K562 (cell line): ENCODE measurements at regions not wholly inside any gene's neighbourhood (a gene's known extent, or its start where the extent isn't known, plus 50 kb on each side); places are given as distances from the start of the nearest gene placed in this dataset.

Experiments
- ATAC-seq: fragments of 200-7000 bp; cut with Tn5 transposase; 3 replicates; pipeline ENCODE4 v1.9.1; 2020; ENCODE audit warnings: moderate library complexity
- BruUV-seq: library from RNA; stranded (reverse); fragments of 400-500 nt; replicated peaks from 2 replicates; lab custom pipeline; 2021; lab: Mats Ljungman, UMichigan
- CTCF ChIA-PET: fragments of 300-600 bp; formaldehyde crosslinking; extraction: SDS; loops from one replicate; lab custom pipeline; 2021; ENCODE audit warnings: low intra/inter-chr PET ratio; lab: Yijun Ruan, JAX
- POLR2A ChIA-PET: fragments of 300-600, 350-650 bp; sonication (Branson Sonifier 250); formaldehyde crosslinking; extraction: SDS; loops from one replicate; lab custom pipeline; 2021; ENCODE audit warnings: antibody characterized with exemption, inconsistent platforms; lab: Yijun Ruan, JAX
- DNase-seq, 4 experiments: peaks; one replicate each; pipeline versions ENCODE4 v3.0.0 to v3.0.0-alpha.2; 2011 to 2018; ENCODE audit warnings: low spot score in 3 of 4, mixed read lengths in 3 of 4; ENCODE audit errors: extremely low read depth in 1 of 4
- FAIRE-seq: peaks from 2 replicates; lab custom pipeline; 2011; peaks lifted over from hg19 to GRCh38; lab: Jason Lieb, UNC
- H2AFZ ChIP-seq: 2 replicates; pipeline ENCODE4 v1.6.0; 2011; ENCODE audit warnings: low read depth, low read length, control low read depth, inconsistent platforms
- H3K27ac ChIP-seq: fragments of 200-600 bp; 3 replicates; pipeline ENCODE4 v1.8.0; 2011; ENCODE audit warnings: low read depth, mild to moderate bottlenecking, control low read depth, inconsistent platforms, low read length, moderate library complexity, mixed read lengths; ENCODE audit errors: extremely low read depth
- H3K27me3 ChIP-seq, 2 experiments: fragments of 300-600 bp in 1 of 2; 2 replicates in 1 of 2; 3 replicates in 1 of 2; pipeline versions ENCODE4 v1.6.0 to v1.8.0; 2011; ENCODE audit warnings: inconsistent platforms in 2 of 2, low read length in 2 of 2, mild to moderate bottlenecking in 1 of 2, mixed read lengths in 1 of 2, moderate library complexity in 1 of 2; ENCODE audit not compliant: control insufficient read depth in 2 of 2, insufficient read depth in 2 of 2
- H3K36me3 ChIP-seq: fragments of 300-600 bp; 3 replicates; pipeline ENCODE4 v1.8.0; 2011; ENCODE audit warnings: mild to moderate bottlenecking, low read length, inconsistent platforms; ENCODE audit not compliant: control insufficient read depth, insufficient read depth
- H3K4me1 ChIP-seq, 2 experiments: fragments of 200-600 bp in 1 of 2; replicated peaks in 1 of 2; 2 replicates in 1 of 2; 3 replicates in 1 of 2; pipeline versions ENCODE4 v1.5.1 to v1.8.0; 2011; ENCODE audit warnings: inconsistent platforms in 2 of 2, low read length in 2 of 2, mild to moderate bottlenecking in 1 of 2, mixed read lengths in 1 of 2, moderate library complexity in 1 of 2; ENCODE audit not compliant: control insufficient read depth in 2 of 2, insufficient read depth in 2 of 2
- H3K4me2 ChIP-seq: 2 replicates; pipeline ENCODE4 v1.6.1; 2011; ENCODE audit warnings: low read length, control low read depth, inconsistent platforms, mixed read lengths; ENCODE audit not compliant: insufficient read depth
- H3K4me3 ChIP-seq: fragments of 200-600 bp; sonication (generic), shearing (Covaris generic); 2 replicates; pipeline ENCODE4 v1.5.1; 2016; ENCODE audit warnings: control low read depth, inconsistent platforms
- H3K79me2 ChIP-seq: fragments of 200-600 bp; 3 replicates; pipeline ENCODE4 v1.8.0; 2011; ENCODE audit warnings: low read length, inconsistent platforms; ENCODE audit not compliant: control insufficient read depth, insufficient read depth
- H3K9ac ChIP-seq, 2 experiments: 2 replicates each; pipeline versions ENCODE4 v1.6.0 to v1.6.1; 2011; ENCODE audit warnings: low read depth in 2 of 2, low read length in 2 of 2, control low read depth in 1 of 2, inconsistent platforms in 1 of 2, mild to moderate bottlenecking in 1 of 2, mixed read lengths in 1 of 2; ENCODE audit not compliant: insufficient read depth in 1 of 2
- H3K9me1 ChIP-seq: one replicate; pipeline ENCODE4 v1.6.0; 2011; ENCODE audit warnings: inconsistent platforms, mild to moderate bottlenecking, low read length, moderate library complexity; ENCODE audit not compliant: control insufficient read depth, insufficient read depth
- H3K9me3 ChIP-seq: replicated peaks from 2 replicates; pipeline ENCODE4 v1.5.1; 2011; ENCODE audit warnings: low read depth, low read length, inconsistent platforms; ENCODE audit not compliant: control insufficient read depth, insufficient read depth
- H4K20me1 ChIP-seq: replicated peaks from 2 replicates; pipeline ENCODE4 v1.6.1; 2011; ENCODE audit warnings: low read length, inconsistent platforms, mixed read lengths; ENCODE audit not compliant: control insufficient read depth, insufficient read depth
- BACH1 ChIP-seq: fragments of 200-800 bp; sonication (Bioruptor generic); IDR thresholded peaks from 2 replicates; pipeline ENCODE4 v1.6.1; 2016; ENCODE audit warnings: missing genetic modification characterization, missing compliant biosample characterization
- MAZ ChIP-seq, 2 experiments: fragments of 450-650 bp in 1 of 2; sonication (generic) in 1 of 2; formaldehyde crosslinking; IDR thresholded peaks in 1 of 2; conservative IDR thresholded peaks in 1 of 2; 2 replicates each; pipeline versions ENCODE4 v1.4.0 to v1.5.0; 2020; ENCODE audit warnings: mild to moderate bottlenecking in 1 of 2, missing genetic modification reagents in 1 of 2
- RFX5 ChIP-seq: IDR thresholded peaks from 2 replicates; pipeline ENCODE4 v1.6.1; 2011; ENCODE audit warnings: low read depth, mild to moderate bottlenecking, improper control_type of control experiment, low read length
- SETDB1 ChIP-seq: IDR thresholded peaks from one replicate; pipeline ENCODE4 v1.6.1; 2012; ENCODE audit warnings: low read length, control low read depth, inconsistent platforms
- TFAM ChIP-seq: fragments of 250-450 bp; sonication (Bioruptor Pico); conservative IDR thresholded peaks from 2 replicates; pipeline ENCODE4 v1.5.0; 2021; ENCODE audit warnings: mild to moderate bottlenecking, moderate library complexity
- ZNF274 ChIP-seq: IDR thresholded peaks from 2 replicates; pipeline ENCODE4 v1.6.1; 2011; ENCODE audit warnings: low read depth, mild to moderate bottlenecking, low read length, moderate library complexity, borderline replicate concordance
- ZNF589 ChIP-seq: fragments of 200-800 bp; sonication (Bioruptor generic); IDR thresholded peaks from 2 replicates; pipeline ENCODE4 v1.6.1; 2016; ENCODE audit warnings: low read depth, missing genetic modification characterization, missing compliant biosample characterization
- WGBS: fragments of 100-300 bp; shearing (Covaris generic); methylation state at CpG from one replicate; pipeline ENCODE4 v1.1.6; 2016; ENCODE audit warnings: low coverage, mixed read lengths; ENCODE audit not compliant: insufficient coverage; ENCODE audit errors: missing lambda C conversion rate; 5-methylcytosine and 5-hydroxymethylcytosine counted together
- in situ Hi-C: fragments of 300-500 bp; cut with MboI; formaldehyde crosslinking; loops from 4 replicates; pipeline ENCODE4 v1.15.0; 2018; ENCODE audit warnings: inconsistent platforms, mixed read lengths
- intact Hi-C: fragments of 100-400 bp; cut with micrococcal nuclease; formaldehyde crosslinking; loops from 2 replicates; pipeline ENCODE4 v1.14.2; 2022

DNA sequence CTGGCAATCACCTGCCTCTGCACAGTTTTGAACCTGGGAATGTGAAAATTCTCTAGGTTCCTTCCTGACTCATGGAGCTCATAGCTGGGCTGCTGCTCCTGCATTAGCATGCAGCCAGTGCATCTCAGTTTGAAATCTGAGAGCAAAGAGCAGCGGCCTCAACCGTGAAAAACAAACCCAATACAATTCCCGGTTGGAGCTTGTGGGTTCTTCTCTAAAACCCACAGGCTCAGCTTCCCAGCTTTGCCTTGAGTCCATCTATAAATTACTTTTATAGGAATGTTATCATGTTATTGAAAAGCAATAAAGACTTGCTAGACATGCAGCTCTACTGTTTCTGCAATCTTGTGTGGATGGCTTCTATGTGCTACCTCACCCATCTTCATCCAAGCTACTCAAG is 191.7 kb downstream of the CXCL12 start (continued):
- TF ChIP-seq SETDB1 (no peak), ZNF274 (no peak)

DNA sequence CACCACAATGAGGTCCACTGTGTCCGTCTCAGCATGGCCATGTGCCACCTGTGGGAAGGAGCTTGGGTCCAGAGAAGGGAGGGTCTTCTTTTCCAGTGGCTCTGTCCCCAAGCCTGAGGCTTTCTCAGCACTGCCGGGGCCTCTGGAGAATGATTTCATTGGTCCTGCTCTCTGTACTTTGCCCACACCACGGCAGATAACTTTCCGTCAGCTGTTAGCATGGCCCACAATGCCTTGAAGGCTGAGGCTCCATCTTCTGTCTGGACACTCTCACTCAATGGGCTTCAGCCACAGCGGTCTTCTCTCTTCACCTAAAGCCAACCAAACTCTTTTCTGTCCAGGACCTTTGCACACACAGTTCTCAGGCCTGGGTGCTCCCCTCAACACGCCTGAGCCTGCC is 192.5 kb downstream of the CXCL12 start:
- POLR2A ChIA-PET: interaction anchor here (0.6 kb wide), 1 partner anchor 194 kb away, joined by 3 read pairs; no protein-coding TSS in a partner anchor
- no peak for ATAC-seq
- WGBS: 0% methylated on average over 6 of the region's 6 CpGs
- no peaks in the 10 kb centered on the region for H4K20me1 ChIP-seq
- TF ChIP-seq MAZ (CRISPR knock-in tag; conservative IDR thresholded peaks at IDR 0.05 in 1 of 2, IDR thresholded peaks at IDR 0.05 in 1 of 2): no peak
- TF ChIP-seq ZNF589: no peak
- no peak for TF ChIP-seq BACH1 (tag)
- TF ChIP-seq TFAM: no peak
- no peak for TF ChIP-seq RFX5
- H3K36me3 ChIP-seq: no peaks in the 10 kb centered on the region
- H3K4me3 ChIP-seq: no peak overlapping the region
- H3K9me3 ChIP-seq: no peaks in the 10 kb centered on the region
- H3K9ac ChIP-seq: no peak overlapping the region
- no TSS peak for BruUV-seq
- no peaks in the 10 kb centered on the region for H3K9me1 ChIP-seq
- H3K27me3 ChIP-seq: peaks cover 0 to 6% of the 10 kb centered on the region in 2 experiments; a peak in 2 of 5 replicates
- CTCF ChIA-PET: no interaction called here
- intact Hi-C loops (no loop called here), in situ Hi-C loops (no loop called here)
- no peak overlapping the region for H2AFZ ChIP-seq
- no peak overlapping the region for H3K27ac ChIP-seq
- no peak for DNase-seq
- no peak for FAIRE-seq
- H3K79me2 ChIP-seq: no peaks in the 10 kb centered on the region
- no peaks in the 10 kb centered on the region for H3K4me1 ChIP-seq
- H3K4me2 ChIP-seq: no peak overlapping the region
